ENCODE measurements at regions not wholly inside any gene's neighbourhood (a gene's known extent, or its start where the extent isn't known, plus 50 kb on each side); places are given as distances from the start of the nearest gene placed in this dataset.

DNA sequence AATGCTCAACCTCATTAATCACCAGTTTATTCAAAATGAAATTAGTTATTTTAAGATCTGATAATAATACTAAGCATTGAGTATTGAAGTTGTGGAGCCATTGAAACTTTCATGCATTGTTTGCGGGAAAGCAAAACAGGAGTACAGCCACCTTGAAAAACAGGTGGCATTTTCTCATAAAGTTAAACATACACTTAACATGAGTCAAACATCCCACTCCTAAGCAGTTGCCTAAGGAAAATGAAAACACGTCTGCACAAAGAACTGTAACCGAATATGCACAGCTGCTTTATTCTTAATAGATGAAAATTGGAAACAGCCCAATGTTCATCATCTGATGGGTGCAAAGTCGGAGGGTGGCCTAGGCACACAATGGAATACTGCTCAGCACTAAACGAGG lies 177.3 kb downstream of the IRX2 start:
- TF ChIP-seq, protein P1, sequence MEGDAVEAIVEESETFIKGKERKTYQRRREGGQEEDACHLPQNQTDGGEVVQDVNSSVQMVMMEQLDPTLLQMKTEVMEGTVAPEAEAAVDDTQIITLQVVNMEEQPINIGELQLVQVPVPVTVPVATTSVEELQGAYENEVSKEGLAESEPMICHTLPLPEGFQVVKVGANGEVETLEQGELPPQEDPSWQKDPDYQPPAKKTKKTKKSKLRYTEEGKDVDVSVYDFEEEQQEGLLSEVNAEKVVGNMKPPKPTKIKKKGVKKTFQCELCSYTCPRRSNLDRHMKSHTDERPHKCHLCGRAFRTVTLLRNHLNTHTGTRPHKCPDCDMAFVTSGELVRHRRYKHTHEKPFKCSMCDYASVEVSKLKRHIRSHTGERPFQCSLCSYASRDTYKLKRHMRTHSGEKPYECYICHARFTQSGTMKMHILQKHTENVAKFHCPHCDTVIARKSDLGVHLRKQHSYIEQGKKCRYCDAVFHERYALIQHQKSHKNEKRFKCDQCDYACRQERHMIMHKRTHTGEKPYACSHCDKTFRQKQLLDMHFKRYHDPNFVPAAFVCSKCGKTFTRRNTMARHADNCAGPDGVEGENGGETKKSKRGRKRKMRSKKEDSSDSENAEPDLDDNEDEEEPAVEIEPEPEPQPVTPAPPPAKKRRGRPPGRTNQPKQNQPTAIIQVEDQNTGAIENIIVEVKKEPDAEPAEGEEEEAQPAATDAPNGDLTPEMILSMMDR (IDR thresholded peaks at IDR 0.05; ENCODE audit: borderline replicate concordance, extremely low read depth, low read length, poor library complexity, severe bottlenecking), result no peak
- no peak for TF ChIP-seq EZH2 (IDR thresholded peaks at IDR 0.05; ENCODE audit: borderline replicate concordance, low read depth, low read length, severe bottlenecking)

All from DND-41 (cell line).